ENCODE measurements at regions not wholly inside any gene's neighbourhood (a gene's known extent, or its start where the extent isn't known, plus 50 kb on each side); places are given as distances from the start of the nearest gene placed in this dataset.
A peak's percentile ranks its signal among the peaks of the same experiment; 100 is the strongest.

DNA sequence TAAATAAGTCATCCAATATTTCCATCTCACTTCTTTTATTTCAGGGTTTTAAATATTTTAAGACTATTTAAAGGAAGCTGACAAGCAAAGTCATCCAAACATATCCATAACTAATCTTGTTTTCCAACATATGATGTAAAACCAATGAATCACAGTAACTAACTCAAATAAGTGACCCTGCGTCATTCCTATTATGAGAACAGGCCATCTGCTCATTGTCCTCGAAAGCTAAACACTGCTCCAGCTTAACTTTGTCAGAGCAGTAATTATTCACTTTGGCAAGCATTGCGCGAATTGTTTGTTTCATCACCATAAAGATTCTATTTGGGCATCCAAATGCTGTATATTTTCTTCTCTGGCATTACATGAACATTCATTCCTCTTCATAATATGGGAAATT, 99.1 kb downstream of the CAPZA3 start:
- TF ChIP-seq POLR2AphosphoS5 (IDR thresholded peaks at IDR 0.05): peak; percentile 48 to 91
- TF ChIP-seq, protein P1, sequence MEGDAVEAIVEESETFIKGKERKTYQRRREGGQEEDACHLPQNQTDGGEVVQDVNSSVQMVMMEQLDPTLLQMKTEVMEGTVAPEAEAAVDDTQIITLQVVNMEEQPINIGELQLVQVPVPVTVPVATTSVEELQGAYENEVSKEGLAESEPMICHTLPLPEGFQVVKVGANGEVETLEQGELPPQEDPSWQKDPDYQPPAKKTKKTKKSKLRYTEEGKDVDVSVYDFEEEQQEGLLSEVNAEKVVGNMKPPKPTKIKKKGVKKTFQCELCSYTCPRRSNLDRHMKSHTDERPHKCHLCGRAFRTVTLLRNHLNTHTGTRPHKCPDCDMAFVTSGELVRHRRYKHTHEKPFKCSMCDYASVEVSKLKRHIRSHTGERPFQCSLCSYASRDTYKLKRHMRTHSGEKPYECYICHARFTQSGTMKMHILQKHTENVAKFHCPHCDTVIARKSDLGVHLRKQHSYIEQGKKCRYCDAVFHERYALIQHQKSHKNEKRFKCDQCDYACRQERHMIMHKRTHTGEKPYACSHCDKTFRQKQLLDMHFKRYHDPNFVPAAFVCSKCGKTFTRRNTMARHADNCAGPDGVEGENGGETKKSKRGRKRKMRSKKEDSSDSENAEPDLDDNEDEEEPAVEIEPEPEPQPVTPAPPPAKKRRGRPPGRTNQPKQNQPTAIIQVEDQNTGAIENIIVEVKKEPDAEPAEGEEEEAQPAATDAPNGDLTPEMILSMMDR (IDR thresholded peaks at IDR 0.05): no peak
- TF ChIP-seq POLR2A (IDR thresholded peaks at IDR 0.05; ENCODE audit: low read depth): no peak
